Effector CD4-positive, alpha-beta T cell (primary cell): ENCODE measurements at regions not wholly inside any gene's neighbourhood (a gene's known extent, or its start where the extent isn't known, plus 50 kb on each side); places are given as distances from the start of the nearest gene placed in this dataset.

ENCODE experiments used
- DNase-seq: peaks from one replicate; pipeline ENCODE4 v3.0.0-alpha.2; 2020

DNA sequence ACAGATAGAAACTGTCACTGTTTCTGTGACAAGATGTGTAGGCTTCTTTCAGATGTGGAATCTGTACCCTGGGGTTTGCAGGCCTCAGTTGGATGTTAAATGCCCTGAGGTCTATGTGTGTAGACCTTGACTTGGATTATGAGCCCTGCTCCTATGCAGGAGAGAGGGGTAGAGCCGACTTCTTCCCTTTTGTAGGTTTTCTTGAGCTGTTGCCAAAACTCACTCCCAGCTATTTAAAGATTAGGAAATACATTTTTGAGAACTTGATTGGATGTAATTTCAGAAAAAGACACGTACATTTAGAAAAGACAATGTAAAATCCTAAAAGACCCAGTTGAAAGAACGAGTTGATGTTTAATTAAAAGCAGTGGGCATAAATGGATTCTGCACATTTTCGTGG, 374.8 kb downstream of the SLC4A3 start:
- DNase-seq = no peak

DNA sequence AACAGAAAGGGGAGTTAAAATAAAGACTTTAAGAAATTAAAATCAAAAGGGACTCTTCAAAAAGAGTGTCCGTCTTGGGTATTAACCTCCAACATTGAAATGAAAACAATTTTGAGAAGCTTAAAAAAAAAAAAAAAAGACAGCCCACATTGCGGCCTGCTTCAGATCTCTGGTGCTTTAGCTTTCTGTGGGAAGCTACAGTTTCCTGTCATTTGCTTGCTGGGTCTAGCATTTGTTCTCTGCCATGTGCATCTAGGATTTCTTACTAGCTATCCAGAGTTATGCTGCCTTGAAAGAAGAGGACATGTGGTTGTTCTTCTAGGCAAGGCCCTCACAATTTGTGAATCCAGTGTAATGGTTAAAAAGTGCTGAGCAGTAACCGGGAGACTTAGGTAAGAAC, 375.3 kb downstream of the SLC4A3 start:
- DNase-seq = no peak

DNA sequence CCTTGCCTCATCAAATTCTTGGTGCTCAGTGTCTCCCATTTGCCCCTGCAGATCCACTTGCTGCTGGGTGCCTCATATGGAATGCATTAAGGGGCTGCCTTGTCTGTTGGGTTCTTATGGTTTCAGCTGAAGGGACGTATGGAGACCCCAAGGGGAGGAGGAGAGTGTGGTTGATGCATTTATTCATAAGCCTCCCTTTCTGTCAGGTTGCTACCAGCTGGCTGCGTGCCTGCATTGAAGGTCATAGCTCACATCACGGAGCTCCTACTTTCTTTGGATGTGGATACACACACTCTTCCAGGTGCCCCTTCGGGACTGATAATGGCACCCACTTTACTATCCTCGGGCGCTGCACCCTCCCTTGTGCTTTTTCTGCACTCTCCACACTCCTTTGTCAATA, 377.9 kb downstream of the SLC4A3 start:
- no peak for DNase-seq

DNA sequence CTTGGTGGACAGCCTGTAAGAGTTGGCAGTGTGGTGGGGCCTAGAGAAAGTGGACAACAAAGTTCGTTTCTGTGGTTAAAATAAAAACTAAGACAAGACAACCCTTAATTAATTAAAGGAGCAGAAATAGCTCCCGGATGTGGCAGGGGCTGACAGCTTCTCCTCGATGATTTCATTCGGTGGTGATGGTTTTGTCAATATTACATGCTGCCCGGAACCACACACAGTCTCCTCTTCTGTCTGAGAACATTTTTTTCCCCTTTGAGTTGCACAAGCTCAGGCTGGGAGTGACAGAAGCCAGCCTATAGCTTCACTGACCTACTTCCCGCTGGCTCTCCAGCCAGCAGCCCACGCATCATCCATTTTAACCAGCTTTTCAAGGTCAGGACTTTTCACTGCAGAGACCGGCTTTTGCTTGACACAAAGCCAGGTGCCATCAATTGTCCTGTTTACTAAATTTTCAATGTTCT, 378.8 kb downstream of the SLC4A3 start:
- DNase-seq = no peak

DNA sequence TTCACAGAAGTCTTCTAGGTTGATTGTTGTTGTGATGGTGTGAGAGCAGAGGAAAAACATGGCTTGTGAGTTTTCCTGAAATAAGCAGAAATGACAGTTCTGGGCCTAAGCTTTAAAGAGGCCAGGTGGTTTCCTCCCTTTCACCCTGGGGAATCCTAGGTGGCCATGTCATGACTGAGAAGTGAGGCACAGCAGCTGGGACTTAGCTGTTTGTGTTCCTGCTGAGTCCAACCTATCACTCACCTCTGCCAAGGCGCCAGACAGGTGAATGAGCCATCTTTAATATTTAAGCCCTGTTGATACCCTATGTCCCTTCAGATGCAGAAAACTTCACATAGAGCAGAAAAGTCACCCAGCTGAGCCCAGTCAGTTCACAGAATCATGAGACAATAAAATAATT, 384.4 kb downstream of the SLC4A3 start:
- DNase-seq = no peak

DNA sequence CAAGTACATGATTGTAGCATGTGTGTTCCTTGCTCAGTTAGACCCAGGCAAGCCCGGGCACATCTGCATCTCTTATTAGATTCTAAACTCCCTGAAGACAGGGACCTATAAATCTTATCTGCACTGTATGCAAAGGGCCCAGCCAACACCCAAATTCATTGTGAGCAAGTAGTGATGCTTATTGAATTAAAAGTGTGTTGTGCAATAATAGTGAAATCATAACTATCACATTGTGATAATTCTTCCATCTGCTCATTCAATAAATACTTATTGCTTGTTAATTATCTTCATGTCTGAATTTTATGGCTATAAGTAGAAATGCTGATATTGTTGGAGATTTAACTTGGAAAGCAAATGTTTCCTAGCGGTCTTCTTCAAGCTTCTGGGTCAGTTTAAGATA, 387.5 kb downstream of the SLC4A3 start:
- no peak for DNase-seq

DNA sequence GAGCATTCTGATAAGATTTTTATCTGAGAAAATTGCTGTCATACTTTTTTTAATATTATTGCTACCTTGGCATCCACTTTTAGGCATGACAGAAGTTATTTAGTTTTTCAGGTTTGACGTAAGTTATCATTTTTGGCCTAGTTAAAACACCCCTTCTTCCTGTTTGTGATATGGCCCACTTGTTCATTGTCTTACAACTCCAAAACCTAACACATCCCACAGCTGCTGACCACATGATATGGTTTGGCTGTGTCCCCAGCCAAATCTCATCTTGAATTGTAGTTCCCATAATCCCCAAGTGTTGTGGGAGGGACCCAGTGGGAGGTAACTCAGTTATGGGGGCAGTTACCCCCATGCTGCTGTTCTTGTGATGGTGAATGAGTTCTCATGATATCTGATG, 388.1 kb downstream of the SLC4A3 start:
- no peak for DNase-seq

DNA sequence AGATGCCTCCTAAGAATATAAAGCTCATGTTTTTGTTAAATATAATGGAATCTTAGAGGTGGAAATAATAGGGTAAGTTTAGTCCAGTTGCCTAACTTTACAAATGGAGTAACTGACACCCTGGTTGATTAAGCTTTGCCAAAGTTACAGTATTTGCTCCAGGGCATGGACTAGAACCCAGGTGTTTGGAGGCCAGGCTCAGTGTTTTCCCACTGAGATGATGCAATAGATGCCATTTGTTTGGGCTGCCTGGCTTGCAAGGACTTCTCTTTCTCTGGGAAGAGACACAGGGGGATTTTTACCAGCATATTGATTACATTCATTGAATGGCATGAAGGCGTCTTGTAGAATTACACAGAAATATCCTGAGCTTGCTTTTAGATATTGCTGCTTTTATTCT, 397.8 kb downstream of the SLC4A3 start:
- DNase-seq = no peak

DNA sequence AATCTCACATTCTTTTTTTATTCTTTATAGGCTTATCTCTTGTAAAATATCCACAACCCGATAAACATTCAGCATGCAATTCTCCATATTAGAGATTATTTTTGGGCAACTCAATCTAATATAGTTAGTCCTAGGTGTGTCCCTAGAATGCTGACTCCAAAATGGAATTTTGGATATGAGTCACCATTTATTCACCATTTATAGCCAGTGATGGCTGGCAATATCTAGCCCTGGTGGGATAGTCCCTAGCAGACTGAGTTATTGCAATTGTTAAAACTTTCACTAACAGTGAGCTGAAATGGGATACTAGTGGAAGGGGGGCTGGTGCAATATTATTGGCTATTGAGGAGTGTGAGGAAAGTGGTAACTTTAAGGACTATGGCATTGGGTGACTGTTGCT, 401.6 kb downstream of the SLC4A3 start:
- DNase-seq = no peak

DNA sequence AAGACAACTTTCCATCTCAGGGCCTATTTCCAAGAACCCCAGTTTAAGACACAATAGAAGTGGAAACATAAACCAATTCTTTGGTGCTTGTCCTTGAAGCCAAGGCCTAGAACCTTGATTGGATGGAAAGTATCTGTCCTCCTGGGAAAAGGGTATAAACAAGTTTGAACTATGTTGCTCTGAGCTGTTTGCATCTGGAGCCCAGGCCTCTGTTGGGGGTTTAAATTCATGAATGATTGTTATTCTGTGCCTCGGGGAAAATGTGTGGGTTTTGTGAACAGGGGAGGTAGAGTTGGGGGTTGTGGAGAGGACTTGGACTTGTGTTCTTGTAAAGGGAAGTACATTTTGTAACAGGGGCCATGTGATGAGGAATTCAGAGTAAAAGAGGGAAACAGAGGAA, 406.1 kb downstream of the SLC4A3 start:
- no peak for DNase-seq

DNA sequence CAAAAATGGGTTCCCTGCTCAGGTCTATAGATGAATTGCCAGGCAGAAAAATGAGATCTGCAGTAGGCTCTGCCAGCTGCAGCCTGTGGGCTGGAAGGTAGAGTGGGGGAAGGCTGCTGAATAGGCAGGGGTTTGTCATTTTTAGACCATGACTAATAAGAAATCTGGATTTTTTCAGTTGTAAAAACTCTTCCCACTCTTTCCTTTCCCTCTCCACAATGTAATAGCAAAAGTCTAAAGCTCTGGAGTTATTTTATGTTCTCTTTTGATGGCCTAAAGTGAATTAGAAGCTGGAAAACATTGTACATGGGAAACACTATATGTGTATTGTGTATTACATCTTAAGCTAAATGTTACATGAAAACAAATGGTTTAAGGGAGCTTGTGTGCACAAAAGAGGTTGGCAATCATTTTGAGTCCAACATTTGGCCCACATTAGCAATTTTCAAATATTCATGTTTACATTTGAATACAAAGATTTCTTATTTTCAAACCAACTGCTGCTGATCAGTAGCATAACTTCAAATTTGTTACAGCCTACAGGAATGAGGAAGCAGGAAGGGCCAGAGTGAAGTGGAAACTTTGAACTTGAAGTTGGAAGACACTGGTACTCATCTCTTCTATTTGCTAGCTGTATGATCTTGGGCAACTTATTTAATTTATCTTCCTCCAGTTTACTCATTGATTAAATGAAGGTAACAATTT, 407.1 kb downstream of the SLC4A3 start:
- DNase-seq = no peak

DNA sequence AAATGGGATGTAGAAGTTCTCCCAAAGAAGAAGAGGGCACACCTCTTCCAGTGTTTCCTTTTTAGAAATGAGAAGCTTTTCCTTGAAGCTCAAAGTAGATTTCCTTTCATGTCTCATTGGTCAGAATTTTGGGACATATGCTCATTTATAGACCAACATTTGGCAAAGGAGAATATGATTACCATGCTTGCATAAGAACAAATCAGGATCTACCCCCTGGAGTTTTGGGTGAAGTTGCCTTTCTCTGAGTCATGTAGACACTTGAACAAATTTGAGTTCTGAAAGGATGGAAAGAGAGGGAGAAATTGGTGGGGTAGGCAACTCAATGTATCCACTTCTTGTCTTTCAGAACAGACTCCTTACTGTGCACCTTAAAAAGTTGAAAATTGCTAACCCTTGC, 409.0 kb downstream of the SLC4A3 start:
- no peak for DNase-seq

DNA sequence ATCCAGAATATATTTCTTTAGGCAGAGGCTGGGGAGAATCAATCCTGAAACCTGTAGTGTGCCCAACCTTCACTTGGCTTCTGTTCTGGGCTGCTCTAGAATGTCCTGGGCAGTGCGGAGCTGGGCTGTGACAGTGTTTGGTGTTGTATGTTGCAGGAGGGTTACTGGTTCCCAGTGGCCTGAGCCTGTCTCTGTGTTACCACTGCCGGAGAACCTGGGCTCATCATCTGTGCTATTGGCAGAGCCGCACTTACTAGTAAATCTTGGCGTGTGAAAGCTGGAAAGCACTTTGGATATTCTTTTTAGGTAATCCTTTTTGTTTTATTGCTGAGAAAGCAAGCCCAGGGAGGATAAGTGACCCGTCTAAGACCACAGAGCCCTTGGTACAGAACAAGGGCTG, 412.9 kb downstream of the SLC4A3 start:
- DNase-seq = no peak

DNA sequence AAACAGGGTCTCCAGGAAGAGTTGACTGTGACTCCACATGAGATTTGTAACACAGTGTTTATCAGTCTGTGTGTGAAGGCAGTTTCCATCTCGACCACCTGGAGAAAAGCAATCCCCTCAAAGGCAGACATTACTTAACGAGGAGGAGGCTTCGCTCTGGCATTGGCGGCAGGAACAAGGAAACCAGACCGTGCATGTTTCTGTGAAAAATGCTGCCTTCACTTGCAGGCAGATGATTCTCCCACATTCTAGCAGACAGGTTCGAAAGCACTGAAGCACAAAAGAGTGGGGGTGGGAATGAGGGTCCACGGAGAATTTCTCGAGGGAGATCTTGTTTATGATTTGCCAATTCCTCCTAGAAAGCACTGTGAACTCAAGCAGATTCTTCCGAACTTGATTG, 414.0 kb downstream of the SLC4A3 start:
- no peak for DNase-seq

DNA sequence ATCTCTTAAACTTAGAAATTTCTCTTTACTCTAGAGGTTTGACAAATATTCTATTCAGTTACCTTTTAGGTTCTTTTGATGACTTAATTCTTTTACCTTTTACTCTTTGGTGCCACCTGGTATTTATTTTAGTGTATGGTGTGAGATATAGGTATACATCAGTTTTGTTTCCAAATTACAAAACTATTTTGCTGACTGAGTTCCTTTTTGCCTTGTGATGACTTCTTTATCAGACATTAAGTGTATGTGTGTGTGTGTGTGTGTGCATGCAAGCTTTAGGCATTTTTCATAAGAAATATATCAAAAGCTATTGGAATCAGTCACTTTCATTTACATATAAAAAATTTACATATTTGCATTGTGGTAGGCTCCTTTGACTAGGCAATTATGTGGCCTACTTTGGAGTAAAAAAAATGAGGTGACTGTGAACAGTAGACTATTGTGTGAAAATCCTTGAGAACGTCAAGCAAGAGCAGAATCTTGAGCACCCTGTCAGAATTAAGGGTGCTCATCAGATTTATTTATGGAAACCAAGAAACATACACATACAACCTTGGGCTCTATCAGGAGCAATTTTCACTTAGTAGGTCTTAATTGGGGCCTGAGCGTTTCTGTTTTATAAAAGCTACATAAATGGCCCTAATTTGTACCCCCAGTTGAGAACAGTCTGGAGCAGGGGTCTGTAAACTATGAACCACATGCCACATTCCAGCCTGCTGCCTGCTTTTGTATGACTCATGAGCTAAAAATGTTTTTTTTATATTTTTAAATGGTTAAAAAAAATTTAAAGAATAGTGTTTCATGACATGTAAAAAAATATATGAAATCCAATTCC, 415.9 kb downstream of the SLC4A3 start:
- no peak for DNase-seq

DNA sequence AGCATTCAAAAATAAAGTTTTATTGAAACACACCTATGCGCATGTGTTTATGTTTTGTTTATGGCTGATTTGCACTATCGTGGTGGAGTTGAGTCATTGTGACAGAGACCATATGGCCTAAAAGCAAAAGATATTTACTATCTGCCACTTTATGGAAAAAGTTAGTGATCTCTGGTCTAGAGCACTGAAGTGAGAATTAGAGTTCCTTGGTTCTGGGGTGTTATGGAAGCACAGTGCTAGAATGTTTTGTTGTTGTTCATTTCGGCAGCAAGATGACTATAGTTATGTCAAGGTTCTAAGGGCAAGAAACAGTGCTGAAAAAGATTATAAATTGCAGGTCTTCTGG, 416.5 kb downstream of the SLC4A3 start:
- no peak for DNase-seq

DNA sequence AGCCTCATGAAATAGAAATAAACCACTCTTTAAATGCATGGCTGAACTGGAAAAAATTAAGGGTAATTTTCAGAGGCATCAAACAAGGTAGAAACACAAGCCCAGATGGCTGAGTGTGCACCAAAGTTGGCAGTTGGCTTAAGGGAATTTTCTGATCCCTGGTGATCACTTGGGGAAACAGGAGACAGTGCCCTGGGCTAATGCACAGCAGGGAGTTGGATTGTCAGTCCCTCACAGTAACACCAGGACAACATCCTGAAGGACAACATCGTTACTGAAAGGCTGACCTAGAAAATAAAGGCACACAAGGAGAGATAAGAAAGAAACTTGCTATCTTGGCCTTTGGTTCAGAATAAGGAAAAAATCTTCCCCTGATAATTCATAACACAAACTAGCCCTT, 417.0 kb downstream of the SLC4A3 start:
- DNase-seq = no peak

DNA sequence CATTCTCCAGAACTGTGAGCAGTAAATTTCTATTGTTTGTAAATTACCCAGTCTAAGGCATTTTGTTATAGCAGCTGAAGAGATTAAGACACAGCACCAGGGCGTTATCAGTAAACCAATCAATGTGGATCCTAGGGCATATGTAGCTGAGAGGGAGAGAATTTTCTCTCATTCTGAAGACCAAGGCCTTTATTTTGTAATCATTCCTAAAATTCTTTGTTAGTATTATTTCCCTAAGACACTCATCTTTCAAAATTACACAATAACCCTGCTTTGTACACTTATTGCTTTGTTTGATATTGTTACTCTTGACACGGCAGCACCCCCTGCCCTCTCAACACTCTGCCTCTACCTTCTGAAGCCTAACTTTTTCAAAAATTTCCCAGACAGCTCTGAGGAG, 419.1 kb downstream of the SLC4A3 start:
- no peak for DNase-seq

DNA sequence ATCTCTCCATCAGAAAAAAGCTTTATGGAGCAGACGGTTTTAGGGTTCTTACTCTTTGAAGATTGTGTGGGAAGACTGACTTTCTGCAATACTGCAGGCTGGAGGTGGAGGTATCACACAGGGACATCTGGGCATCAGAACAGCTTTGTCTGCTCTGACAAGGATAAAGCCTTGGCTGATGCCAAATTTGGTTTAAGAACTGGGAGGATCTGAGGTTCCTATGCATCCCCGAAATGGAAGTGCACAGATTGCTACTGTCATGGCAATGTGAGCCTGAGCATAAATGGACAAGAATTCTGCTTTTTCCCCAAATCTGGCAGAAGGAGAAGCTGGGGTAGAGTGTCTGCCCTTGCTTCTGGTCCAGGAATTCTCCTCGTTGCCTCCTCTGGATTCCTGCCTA, 424.3 kb downstream of the SLC4A3 start:
- no peak for DNase-seq

DNA sequence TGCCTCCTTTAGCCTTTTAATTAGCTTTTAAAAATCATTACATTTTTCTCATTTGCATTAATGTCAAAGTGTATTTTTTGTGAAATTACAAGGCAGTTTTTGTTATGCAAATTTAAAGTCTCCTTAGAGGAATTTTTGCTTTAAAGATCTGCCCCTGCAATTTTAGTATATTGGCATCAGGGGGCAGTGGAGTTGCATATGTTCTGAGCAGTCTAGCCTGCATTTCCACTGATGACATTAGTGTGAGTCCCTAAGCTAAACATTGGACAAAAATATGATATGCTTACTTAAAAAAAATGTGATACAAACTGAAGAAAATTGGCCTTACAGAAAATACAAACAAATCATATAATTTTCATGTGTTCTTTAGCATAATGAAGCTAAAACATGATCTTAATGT, 426.5 kb downstream of the SLC4A3 start:
- no peak for DNase-seq

DNA sequence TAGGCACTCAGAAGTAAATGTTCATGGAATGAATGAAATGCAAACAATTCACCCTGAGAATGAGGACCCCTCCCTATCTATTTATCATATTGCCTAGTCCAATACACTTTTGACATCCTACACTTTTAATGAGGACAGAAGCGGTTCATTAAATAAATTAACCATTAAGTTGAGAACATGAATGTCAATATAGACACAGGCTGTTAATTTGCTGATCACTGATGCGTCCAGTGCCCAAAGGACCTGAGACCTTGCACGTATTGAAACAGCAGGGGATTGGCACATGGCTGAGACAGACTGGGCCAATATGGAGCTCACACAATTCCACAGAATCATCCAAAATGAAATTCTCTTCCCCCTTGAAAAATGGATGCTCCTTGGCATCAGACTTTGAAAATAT, 430.0 kb downstream of the SLC4A3 start:
- no peak for DNase-seq

DNA sequence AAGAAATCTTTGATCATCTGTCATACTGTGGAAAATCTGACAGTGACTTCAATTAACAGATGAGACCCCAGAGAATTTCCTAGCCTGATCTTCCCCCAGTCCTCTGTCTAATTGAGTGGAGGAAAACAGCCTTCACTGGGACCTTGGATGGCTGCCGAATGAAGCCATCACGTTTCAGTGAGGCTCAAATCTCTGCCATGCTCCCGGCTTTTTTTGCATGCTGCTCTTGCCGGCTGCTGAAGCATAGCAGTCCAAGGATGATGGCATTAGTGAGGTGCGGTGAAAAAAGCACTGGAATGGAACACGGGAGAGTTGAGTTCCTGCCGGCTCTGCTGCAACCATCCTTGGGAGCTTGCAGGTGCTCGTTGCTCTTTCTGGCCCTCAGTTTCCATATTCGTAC, 430.5 kb downstream of the SLC4A3 start:
- no peak for DNase-seq

DNA sequence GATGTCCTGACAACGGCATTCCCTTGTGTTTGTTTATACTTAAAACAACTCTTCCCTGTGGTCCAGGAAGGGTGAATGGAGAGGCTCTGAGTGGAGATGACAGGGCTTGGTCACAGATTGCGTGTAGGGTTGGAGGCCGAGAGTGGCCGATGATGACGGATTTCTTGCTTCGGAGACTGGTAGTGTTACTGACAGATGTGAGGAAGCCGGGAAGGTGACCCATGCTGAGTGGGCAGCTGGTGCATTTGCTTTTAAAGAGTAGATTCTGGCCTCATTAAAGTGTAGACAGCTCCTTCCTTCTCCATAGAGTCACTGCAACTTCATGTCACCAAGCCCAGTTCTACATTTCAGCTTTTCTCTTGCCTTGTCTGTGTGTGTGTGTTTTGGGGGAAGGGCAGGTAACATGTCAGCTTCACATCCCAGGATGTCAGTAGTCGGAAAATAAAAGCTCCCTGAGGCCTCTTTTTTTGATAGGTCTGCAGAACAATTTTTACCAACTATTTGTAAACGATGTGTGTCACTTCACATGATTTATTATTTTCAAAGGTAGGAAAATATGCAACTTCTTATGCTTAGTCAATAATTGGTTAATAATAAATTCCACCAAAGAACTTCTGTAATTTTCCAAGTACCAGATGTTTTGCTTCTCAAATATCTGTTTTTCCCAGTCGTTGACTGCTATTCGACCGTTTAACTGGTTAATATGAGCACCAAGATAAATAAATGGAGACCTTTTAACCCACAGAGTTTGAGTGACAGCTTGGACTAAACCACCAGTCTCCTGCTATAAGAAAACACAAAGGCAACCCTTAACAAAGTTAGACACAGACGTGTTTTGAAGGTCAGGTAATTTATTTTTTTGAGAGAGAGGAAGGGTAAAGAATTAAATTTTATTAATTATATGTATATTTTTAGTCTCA, 436.9 kb downstream of the SLC4A3 start:
- DNase-seq = no peak

DNA sequence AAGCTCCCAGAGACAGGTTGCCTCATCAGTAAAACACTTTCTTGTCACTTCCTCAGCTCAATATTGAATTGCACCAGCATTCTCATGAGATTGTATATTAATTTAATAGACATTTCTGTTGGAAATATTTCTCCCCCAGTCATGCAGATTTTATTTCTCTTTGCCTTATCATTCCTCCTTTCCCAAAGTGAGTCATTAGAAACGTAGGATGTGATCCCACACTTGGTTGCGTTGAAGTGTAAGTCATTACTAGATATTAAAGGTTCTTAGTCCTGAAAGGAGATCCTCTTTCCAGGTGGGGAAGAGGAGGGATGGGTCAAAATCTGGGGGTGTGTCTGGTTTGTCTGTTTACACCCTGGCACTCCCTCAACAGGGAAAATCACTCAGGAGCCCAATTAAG, 438.2 kb downstream of the SLC4A3 start:
- no peak for DNase-seq
